Coronary artery (tissue), 2 donors: ENCODE measurements at regions not wholly inside any gene's neighbourhood (a gene's known extent, or its start where the extent isn't known, plus 50 kb on each side); places are given as distances from the start of the nearest gene placed in this dataset.

Source experiments
- DNase-seq: peaks from one replicate; pipeline ENCODE4 v3.0.0-alpha.2; 2017; ENCODE audit warnings: low spot score
- H3K27ac ChIP-seq, 2 donors: fragments of 200-600 bp; sonication (generic); one replicate each; pipeline ENCODE4 v1.5.1; 2016 to 2019
- H3K4me3 ChIP-seq: fragments of 200-600 bp; sonication (generic); 2 replicates; pipeline ENCODE4 v1.5.1; 2016; ENCODE audit warnings: mild to moderate bottlenecking, moderate library complexity
- CTCF ChIP-seq: fragments of 200-600 bp; sonication (generic); IDR thresholded peaks from one replicate; pipeline ENCODE4 v1.5.1; 2019; ENCODE audit warnings: antibody characterized with exemption

GRCh38 chr6:81897793-81898192 is 145.3 kb upstream of the TENT5A start:
- H3K4me3 ChIP-seq: no peak overlapping the region
- no peak for DNase-seq
- no peak for TF ChIP-seq CTCF
- H3K27ac ChIP-seq: no peak overlapping the region

- no peak for DNase-seq
- H3K27ac ChIP-seq: peak overlapping the region in 1 of 2 donors; percentile 82
- TF ChIP-seq CTCF: no peak
- H3K4me3 ChIP-seq: no peak overlapping the region
Measured at GRCh38 chr6:81896525-81897503, 144.3 kb upstream of the TENT5A start.

- Histone ChIP-seq H3K4me3 (peak overlapping the region; percentile 54), H3K27ac (peak overlapping the region; percentile 45 to 82)
- TF ChIP-seq CTCF: no peak
- no peak for DNase-seq
Measured at GRCh38 chr6:81895511-81896185, 143.2 kb upstream of the TENT5A start.

GRCh38 chr6:81894788-81895271 is 142.3 kb upstream of the TENT5A start:
- H3K27ac ChIP-seq: peak overlapping the region; percentile 45 to 82
- no peak for DNase-seq
- TF ChIP-seq CTCF: no peak
- peak overlapping the region; percentile 54 for H3K4me3 ChIP-seq

- no peak for DNase-seq
- Histone ChIP-seq H3K27ac (peak overlapping the region in 1 of 2 donors; percentile 45), H3K4me3 (no peak overlapping the region)
- TF ChIP-seq CTCF: no peak
Measured at GRCh38 chr6:81894306-81894705, 141.8 kb upstream of the TENT5A start.

GRCh38 chr6:81892891-81893290 is 140.4 kb upstream of the TENT5A start:
- DNase-seq: no peak
- Histone ChIP-seq H3K4me3 (no peak overlapping the region), H3K27ac (no peak overlapping the region)
- no peak for TF ChIP-seq CTCF
